T1000 (cell line): ENCODE measurements at regions not wholly inside any gene's neighbourhood (a gene's known extent, or its start where the extent isn't known, plus 50 kb on each side); places are given as distances from the start of the nearest gene placed in this dataset.

Experiments
- DNase-seq: peaks from one replicate; lab custom pipeline; 2025; ENCODE audit warnings: mixed read lengths; lab: John Stamatoyannopoulos, UW

- DNase-seq, result no peak
These were observed 356.3 kb upstream of the TNRC6C start for GRCh38 chr17:77602062-77602746.

DNA sequence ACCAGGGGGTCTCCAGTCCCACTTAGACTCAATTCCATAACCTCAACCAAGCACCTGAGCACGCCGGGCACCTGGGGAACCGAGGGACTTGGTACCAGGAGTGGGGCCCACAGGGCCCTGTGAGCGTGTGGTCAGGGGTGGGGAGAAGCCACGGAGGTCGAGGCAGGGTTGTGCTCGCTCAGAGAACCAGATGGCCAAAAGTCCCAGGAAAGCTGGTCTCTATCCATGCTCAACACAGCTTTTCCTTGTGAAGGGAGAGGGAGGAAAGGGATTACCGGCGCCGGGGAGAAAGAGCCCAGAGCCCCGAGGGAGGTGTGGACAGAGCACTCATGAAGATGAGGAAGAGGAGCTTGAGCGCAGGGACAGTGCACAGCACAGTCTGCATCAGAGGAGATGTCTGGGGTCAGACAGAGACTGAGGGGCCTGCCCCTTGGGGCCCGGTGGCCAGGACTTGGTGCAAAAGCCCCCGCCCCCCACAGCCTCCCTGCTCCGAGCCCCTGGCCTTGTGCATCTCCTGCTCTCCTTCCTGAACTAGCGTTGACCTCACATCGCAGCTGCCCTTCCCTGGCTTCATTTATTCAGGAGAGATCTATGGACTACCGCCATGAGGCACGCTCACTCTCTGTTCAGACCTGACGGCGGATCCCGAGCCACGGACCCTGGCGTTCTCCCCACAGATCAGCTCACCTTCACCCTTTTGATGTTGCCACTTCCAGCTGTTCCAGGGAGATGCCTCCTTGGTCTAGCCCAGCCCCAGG, 355.4 kb upstream of the TNRC6C start:
- no peak for DNase-seq

- no peak for DNase-seq
These were observed 354.1 kb upstream of the TNRC6C start for GRCh38 chr17:77604301-77604972.

DNA sequence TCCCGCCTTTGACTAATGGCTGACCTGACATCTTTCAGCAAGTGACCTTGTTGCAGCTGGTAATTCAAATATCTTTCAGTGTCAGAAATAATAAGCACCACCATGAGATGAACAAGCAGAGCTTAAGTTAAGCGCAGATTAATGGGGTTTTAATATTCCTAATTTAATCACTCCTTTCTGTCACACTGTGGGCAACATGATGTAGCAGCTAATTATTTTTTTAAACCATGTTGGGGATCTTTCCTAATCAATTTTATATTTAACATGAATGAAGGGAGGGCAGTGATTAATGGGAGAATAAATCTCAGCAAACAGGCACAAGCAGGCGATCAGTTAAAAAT, 353.6 kb upstream of the TNRC6C start:
- DNase-seq, result no peak

GRCh38 chr17:77606146-77606864, 352.2 kb upstream of the TNRC6C start:
- no peak for DNase-seq

GRCh38 chr17:77606865-77607210, 351.7 kb upstream of the TNRC6C start:
- no peak for DNase-seq

DNA sequence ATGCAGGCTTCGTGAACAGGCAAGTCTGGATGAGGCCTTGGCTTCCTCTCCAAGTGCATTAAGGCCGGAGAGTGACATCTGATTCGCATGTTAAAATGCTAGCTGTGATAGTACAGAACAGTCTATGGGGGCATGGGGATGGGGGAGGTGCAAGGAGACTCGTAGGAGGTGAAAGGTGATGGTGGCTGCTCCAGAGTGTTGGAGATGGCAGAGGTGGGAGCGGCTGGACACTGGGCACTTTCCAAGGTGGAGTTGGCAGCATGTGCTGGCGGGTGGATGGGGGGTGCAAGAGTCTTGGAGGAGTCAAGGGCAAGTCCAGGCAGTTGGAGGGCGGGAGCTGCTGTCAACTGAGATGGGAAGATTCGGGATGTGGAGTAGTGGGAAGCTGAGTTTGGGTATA, 350.9 kb upstream of the TNRC6C start:
- DNase-seq, result no peak

DNA sequence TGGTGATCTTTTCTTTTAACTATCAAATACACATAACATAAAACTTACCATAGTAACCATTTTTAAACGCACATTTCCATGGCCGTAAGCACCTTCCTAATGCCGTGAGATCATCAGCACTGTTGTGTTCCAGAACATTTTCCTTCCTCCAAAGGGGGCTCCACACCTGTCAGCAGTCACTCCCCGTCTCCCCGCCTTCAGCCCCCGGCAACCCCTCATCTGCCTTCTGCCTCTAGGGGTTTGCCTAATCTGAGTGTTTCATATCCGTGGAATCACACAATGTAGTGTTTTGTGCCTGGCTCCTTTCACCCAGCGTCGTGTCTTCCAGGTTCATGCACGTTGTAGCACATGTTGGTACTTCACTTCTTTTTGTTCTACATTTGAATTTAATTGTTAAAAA, 350.1 kb upstream of the TNRC6C start:
- no peak for DNase-seq

DNA sequence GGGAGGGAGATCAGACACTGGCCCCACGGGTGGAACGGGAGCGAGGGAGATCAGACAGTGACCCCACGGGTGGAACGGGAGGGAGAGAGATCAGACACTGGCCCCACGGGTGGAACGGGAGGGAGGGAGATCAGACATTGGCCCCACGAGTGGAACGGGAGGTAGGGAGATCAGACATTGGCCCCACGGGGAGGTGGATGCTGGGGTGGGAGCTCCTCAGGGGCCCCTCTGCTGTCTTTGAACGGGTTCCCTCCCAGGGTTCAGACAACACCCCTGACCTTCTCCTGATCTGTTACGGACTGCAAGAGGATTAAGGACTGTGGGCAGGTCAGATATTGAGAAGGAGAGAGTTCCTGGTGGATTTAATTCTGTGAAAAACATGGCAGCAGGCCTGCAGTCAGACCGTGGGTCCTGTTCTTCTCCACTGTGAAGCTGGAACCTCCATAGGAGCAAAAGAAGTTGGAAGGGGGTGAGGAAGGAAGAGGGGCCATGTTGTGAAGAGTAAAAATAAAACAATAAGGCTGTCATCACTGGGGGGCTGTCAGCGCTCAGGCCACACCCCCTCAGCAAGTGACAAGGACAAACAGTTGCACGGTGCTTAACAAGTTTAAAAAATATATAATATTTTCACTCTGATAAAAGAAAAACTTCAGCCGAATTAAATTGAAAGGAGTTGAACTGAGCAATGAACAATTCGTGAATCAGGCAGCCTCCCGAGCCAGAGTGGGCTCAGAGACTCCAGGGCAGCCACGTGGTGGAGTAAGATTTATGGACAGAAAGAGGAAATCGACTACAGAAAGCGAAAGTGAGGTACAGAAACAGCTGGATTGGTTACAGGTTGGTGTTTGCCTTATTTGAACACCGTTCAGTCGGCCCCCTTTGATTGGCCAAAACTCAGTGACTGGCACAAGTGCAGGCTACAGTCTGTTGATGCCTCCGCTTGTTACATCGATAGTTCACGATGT, 348.7 kb upstream of the TNRC6C start:
- DNase-seq, result no peak

GRCh38 chr17:77610518-77610893, 348.0 kb upstream of the TNRC6C start:
- DNase-seq, result no peak

DNA sequence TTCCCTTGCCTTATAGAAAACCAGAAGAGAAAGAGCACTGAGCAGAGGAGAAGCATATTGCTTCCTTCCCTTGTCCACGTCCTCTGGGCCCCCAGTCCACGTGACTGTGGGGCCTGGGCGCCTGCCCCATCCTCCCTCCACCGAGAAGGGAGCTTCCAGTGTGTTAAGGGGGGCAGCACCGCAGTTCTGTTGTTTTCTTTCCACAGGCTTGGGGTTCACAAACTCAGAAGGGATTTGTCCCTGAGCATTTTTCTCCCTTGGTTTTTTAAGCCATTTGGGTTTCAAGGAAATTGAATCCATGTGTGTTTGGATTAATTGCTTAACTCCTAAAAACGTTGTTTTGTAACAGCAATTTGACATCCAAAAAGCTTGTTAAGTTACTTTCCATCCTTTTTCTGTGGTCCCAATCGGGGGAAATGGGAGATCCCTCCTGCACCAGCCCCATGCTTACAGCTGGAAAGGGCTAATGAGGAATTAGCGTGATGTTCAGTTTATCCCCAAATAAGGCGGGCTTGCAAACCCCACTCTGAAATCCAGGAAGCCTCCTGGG, 347.5 kb upstream of the TNRC6C start:
- DNase-seq, result no peak

DNA sequence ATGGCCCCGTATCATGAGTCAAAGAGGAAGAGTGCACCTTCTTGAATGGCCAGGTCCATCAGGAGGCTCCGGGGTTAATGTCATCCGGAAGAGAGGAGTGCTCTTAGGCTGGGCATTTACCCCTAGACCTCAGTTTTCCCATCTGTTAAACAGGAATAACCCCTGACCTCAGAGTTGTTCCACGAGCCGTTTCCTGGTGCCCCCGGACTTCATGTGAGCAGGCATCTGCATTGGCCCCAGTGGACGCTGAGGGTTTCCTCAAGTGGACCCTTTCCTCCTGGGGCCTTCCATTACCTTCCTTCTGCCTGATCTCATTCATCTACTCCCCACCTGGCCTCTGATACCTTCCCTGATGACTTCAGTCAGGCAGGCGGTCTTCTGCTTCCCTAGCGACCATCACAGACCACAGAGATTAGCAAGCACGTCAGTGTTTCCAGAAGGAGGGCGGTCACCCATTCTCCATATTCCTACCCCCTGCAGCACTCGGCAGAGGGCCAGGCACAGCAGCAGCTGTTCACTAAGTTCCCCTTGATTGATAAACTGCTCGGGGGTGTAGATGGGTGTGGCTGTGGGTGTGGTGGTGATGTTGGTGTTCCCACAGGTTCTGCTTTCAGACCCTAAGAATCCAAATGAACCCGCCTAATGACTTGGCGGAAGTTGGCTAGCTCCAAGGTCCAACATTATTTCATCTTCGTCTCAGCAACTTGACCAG, 346.6 kb upstream of the TNRC6C start:
- DNase-seq, result no peak

DNA sequence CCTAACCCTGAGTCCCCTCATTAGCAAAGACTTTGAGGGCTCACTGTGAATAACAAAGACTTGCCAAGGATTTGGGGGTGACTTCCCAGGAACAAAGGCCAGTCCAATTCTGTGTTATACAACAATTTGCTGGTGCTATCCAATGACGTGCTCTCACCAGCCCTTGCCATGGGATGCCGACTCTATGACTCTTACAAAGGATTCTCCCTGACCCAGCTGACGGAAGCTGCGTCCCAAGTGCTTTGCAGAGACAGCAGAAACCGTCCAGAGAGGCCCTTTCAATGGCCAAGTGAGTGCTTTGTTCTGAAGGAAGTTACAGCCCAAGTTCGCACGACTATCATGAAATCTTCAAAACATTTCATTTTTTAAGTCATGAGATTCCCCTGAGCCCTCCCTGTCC, 345.3 kb upstream of the TNRC6C start:
- no peak for DNase-seq

DNA sequence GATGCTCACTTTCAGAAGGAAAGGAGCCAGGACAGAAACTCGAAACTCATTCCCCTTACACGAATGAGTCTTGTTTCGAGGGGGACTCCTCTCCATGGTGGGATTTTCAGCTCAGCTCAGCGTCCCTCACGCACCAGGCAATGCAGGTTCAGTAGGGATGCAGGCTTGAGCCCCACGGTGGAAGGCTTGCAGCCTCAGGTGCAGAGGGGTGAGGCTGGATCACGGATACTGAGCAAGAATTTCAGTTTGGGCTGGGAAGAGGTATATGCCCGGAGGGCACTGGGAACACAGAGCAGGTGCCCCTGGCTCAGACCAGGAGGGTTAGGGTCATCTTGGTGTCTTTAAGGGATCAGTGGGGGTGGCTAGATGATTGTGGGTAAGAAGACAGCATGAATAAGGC, 344.9 kb upstream of the TNRC6C start:
- DNase-seq, result no peak

- DNase-seq, result no peak
These were observed 342.7 kb upstream of the TNRC6C start for GRCh38 chr17:77615703-77616253.

DNA sequence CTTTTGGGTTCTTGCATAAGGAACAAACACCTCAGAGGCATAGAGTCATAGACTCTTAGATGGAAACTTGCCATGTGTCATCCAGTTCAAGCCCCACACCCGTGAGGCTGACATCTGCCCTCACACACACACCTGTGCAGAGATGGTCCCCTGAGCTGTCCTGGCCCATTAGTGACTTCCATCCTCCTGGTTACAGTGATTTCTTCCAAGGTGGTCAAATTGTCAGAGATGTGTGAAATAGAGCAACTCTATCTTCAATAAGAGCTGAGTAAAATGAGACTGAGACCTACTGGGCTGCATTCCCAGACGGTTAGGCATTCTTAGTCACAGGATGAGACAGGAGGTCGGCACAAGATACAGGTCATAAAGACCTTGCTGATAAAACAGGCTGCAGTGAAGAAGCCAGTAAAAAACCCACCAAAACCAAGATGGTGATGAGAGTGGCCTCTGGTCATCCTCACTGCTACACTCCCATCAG, 342.2 kb upstream of the TNRC6C start:
- no peak for DNase-seq

GRCh38 chr17:77617516-77617915, 341.0 kb upstream of the TNRC6C start:
- no peak for DNase-seq

GRCh38 chr17:77618173-77618572, 340.3 kb upstream of the TNRC6C start:
- no peak for DNase-seq

DNA sequence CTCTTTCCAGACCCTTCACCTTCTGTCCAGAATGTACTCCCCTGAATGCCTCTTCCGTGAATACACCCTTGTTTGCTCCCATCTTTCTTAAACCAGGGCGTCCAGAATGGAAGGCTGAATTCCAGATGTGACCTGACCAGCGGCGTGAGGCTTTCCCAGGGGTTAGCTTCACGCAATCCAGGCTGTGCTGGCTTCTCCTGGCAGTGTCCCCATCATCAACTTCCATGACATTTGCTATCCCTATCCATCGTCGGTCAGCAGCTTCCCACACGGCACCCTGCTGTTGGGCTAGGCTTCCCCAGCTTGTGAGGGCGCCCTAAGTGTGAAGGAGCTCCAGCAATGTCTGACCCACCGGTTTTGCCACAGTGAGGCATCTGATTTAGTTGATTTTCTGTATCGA, 339.8 kb upstream of the TNRC6C start:
- no peak for DNase-seq

DNA sequence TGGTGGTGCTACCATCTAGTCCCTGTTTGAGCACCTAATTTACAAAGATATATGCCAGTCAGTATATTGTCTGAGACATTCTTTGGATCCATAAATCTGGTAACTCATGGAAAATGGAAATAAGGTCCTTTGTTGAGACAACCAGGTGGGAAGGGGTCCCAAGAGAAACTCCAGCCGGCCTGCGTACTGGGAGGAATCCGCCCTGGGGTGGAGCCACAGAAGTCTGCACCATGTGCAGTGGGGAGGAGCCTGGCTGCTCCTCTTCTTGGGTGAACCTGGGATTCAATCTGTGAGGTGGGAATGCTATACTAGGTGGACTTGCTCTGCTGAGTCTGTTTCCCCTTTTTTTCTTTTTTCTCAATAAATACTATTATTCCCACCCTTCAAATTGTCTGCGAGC, 339.2 kb upstream of the TNRC6C start:
- no peak for DNase-seq
